ENCODE measurements at regions not wholly inside any gene's neighbourhood (a gene's known extent, or its start where the extent isn't known, plus 50 kb on each side); places are given as distances from the start of the nearest gene placed in this dataset.

- H3K9ac ChIP-seq = no peak overlapping the region
- H3K4me2 ChIP-seq = no peak overlapping the region
- TF ChIP-seq CTCF (conservative IDR thresholded peaks at IDR 0.05; ENCODE audit: low read depth, low read length) = no peak
- H3K27ac ChIP-seq = no peak overlapping the region
- no peaks in the 10 kb centered on the region for H3K79me2 ChIP-seq (ENCODE audit: insufficient read depth, low read depth)
- no peak overlapping the region for H2AFZ ChIP-seq (ENCODE audit: low read depth)
- H3K4me3 ChIP-seq (IDR thresholded peaks at IDR 0.05; ENCODE audit: insufficient read depth, low read depth, low read length) = no peak overlapping the region
- no peaks in the 10 kb centered on the region for H3K36me3 ChIP-seq (ENCODE audit: insufficient read depth)
- H3K4me1 ChIP-seq (ENCODE audit: low read depth, poor library complexity, severe bottlenecking) = peaks cover 11% of the 10 kb centered on the region
- H4K20me1 ChIP-seq (ENCODE audit: insufficient read depth) = no peaks in the 10 kb centered on the region
- no peaks in the 10 kb centered on the region for H3K27me3 ChIP-seq (ENCODE audit: insufficient read depth, low read depth)
These were observed 102.4 kb upstream of the PCSK5 start for GRCh38 chr9:75788006-75788634.

GRCh38 chr9:75797085-75797580 is 93.3 kb upstream of the PCSK5 start:
- Histone ChIP-seq H3K79me2 (ENCODE audit: insufficient read depth, low read depth) (no peaks in the 10 kb centered on the region), H3K27me3 (ENCODE audit: insufficient read depth, low read depth) (no peaks in the 10 kb centered on the region)

GRCh38 chr9:75798505-75798904 is 92.0 kb upstream of the PCSK5 start:
- Histone ChIP-seq H3K79me2 (ENCODE audit: insufficient read depth, low read depth) (no peaks in the 10 kb centered on the region), H3K4me3 (IDR thresholded peaks at IDR 0.05; ENCODE audit: insufficient read depth, low read depth, low read length) (no peak overlapping the region), H3K9ac (no peak overlapping the region), H3K27me3 (ENCODE audit: insufficient read depth, low read depth) (no peaks in the 10 kb centered on the region), H3K4me1 (ENCODE audit: low read depth, poor library complexity, severe bottlenecking) (peaks cover 16% of the 10 kb centered on the region), H3K36me3 (ENCODE audit: insufficient read depth) (no peaks in the 10 kb centered on the region), H3K27ac (no peak overlapping the region), H3K4me2 (no peak overlapping the region), H4K20me1 (ENCODE audit: insufficient read depth) (no peaks in the 10 kb centered on the region), H2AFZ (ENCODE audit: low read depth) (no peak overlapping the region)
- no peak for TF ChIP-seq CTCF (conservative IDR thresholded peaks at IDR 0.05; ENCODE audit: low read depth, low read length)

More at GRCh38 chr9:75797085-75797580, 93.3 kb upstream of the PCSK5 start:
- TF ChIP-seq CTCF (conservative IDR thresholded peaks at IDR 0.05; ENCODE audit: low read depth, low read length) = no peak
- Histone ChIP-seq H3K4me1 (ENCODE audit: low read depth, poor library complexity, severe bottlenecking) (peaks cover 2% of the 10 kb centered on the region), H3K9ac (no peak overlapping the region), H3K4me2 (no peak overlapping the region), H3K27ac (no peak overlapping the region), H2AFZ (ENCODE audit: low read depth) (no peak overlapping the region), H3K36me3 (ENCODE audit: insufficient read depth) (no peaks in the 10 kb centered on the region), H4K20me1 (ENCODE audit: insufficient read depth) (no peaks in the 10 kb centered on the region), H3K4me3 (IDR thresholded peaks at IDR 0.05; ENCODE audit: insufficient read depth, low read depth, low read length) (no peak overlapping the region)

- Histone ChIP-seq H3K4me1 (ENCODE audit: low read depth, poor library complexity, severe bottlenecking) (peaks cover 27% of the 10 kb centered on the region), H3K36me3 (ENCODE audit: insufficient read depth) (no peaks in the 10 kb centered on the region), H3K4me2 (peak overlapping the region; percentile 31), H4K20me1 (ENCODE audit: insufficient read depth) (no peaks in the 10 kb centered on the region), H3K79me2 (ENCODE audit: insufficient read depth, low read depth) (no peaks in the 10 kb centered on the region), H3K27me3 (ENCODE audit: insufficient read depth, low read depth) (no peaks in the 10 kb centered on the region), H3K27ac (0 out of 2 replicates have a peak overlapping the region, but pooled peaks have one; percentile 17), H2AFZ (ENCODE audit: low read depth) (no peak overlapping the region), H3K4me3 (IDR thresholded peaks at IDR 0.05; ENCODE audit: insufficient read depth, low read depth, low read length) (no peak overlapping the region), H3K9ac (no peak overlapping the region)
- no peak for TF ChIP-seq CTCF (conservative IDR thresholded peaks at IDR 0.05; ENCODE audit: low read depth, low read length)
These were observed 87.3 kb upstream of the PCSK5 start for GRCh38 chr9:75803130-75803529.
